T-helper 1 cell treated with Interleukin-12 subunit alpha and Interleukin-12 subunit beta and Interleukin-4 antibody, amounts not matched to agents 30 ng/mL and 1 ng/mL, for 36 hours (primary cell): ENCODE measurements at regions not wholly inside any gene's neighbourhood (a gene's known extent, or its start where the extent isn't known, plus 50 kb on each side); places are given as distances from the start of the nearest gene placed in this dataset.

ENCODE experiments used
- intact Hi-C: fragments of 100-400 bp; cut with micrococcal nuclease; formaldehyde crosslinking; loops from one replicate; pipeline ENCODE4 v1.15.1; 2024

- intact Hi-C loops: no loop called here
Measured at GRCh38 chr15:31550211-31550977, 223.8 kb downstream of the KLF13 start.

GRCh38 chr15:31551323-31551722 is 224.7 kb downstream of the KLF13 start:
- intact Hi-C loops: no loop called here

GRCh38 chr15:31552482-31553099 is 226.0 kb downstream of the KLF13 start:
- intact Hi-C loops: no loop called here

GRCh38 chr15:31554261-31554660 is 227.6 kb downstream of the KLF13 start:
- intact Hi-C loops: no loop called here

GRCh38 chr15:31555022-31555421 is 228.4 kb downstream of the KLF13 start:
- intact Hi-C loops: no loop called here

- intact Hi-C loops: no loop called here
Measured at GRCh38 chr15:31556494-31557150, 230.0 kb downstream of the KLF13 start.

- intact Hi-C loops: no loop called here
Measured at GRCh38 chr15:31557899-31558298, 231.3 kb downstream of the KLF13 start.

GRCh38 chr15:31558840-31559239 is 232.2 kb downstream of the KLF13 start:
- intact Hi-C loops: no loop called here

GRCh38 chr15:31559786-31560185 is 233.2 kb downstream of the KLF13 start:
- intact Hi-C loops: no loop called here

GRCh38 chr15:31560643-31561042 is 234.0 kb downstream of the KLF13 start:
- intact Hi-C loops: no loop called here

- intact Hi-C loops: no loop called here
Measured at GRCh38 chr15:31561156-31561555, 234.5 kb downstream of the KLF13 start.

- intact Hi-C loops: no loop called here
Measured at GRCh38 chr15:31563001-31563400, 236.4 kb downstream of the KLF13 start.

GRCh38 chr15:31563421-31563820 is 236.8 kb downstream of the KLF13 start:
- intact Hi-C loops: no loop called here

- intact Hi-C loops: no loop called here
Measured at GRCh38 chr15:31567861-31568260, 241.2 kb downstream of the KLF13 start.

GRCh38 chr15:31569836-31570235 is 243.2 kb downstream of the KLF13 start:
- intact Hi-C loops: no loop called here

- intact Hi-C loops: no loop called here
Measured at GRCh38 chr15:31570591-31570990, 244.0 kb downstream of the KLF13 start.

GRCh38 chr15:31571676-31572075 is 245.0 kb downstream of the KLF13 start:
- intact Hi-C loops: no loop called here

- intact Hi-C loops: no loop called here
Measured at GRCh38 chr15:31573759-31574158, 247.1 kb downstream of the KLF13 start.

- intact Hi-C loops: no loop called here
Measured at GRCh38 chr15:31574766-31575165, 248.1 kb downstream of the KLF13 start.

- intact Hi-C loops: no loop called here
Measured at GRCh38 chr15:31577108-31577507, 250.5 kb downstream of the KLF13 start.

- intact Hi-C loops: no loop called here
Measured at GRCh38 chr15:31579282-31579681, 252.6 kb downstream of the KLF13 start.

GRCh38 chr15:31579976-31580375 is 253.3 kb downstream of the KLF13 start:
- intact Hi-C loops: no loop called here

- intact Hi-C loops: no loop called here
Measured at GRCh38 chr15:31584195-31584594, 257.6 kb downstream of the KLF13 start.
